ENCODE measurements at regions not wholly inside any gene's neighbourhood (a gene's known extent, or its start where the extent isn't known, plus 50 kb on each side); places are given as distances from the start of the nearest gene placed in this dataset.
A peak's percentile ranks its signal among the peaks of the same experiment; 100 is the strongest.

GRCh38 chr12:46674129-46674528, 151.7 kb downstream of the SLC38A4 start:
- no peaks in the 10 kb centered on the region for H3K27me3 ChIP-seq (ENCODE audit: control insufficient read depth in 2 of 2, insufficient read depth in 2 of 2, low read length in 2 of 2)
- H3K9ac ChIP-seq (ENCODE audit: low read depth in 1 of 2, low read length in 2 of 2): no peak overlapping the region
- no peaks in the 10 kb centered on the region for H3K4me1 ChIP-seq (ENCODE audit: control insufficient read depth in 2 of 2, insufficient read depth in 2 of 2, low read length in 2 of 2)
- no peak overlapping the region for H3K4me3 ChIP-seq (ENCODE audit: low read length in 2 of 2)
- H3K9me3 ChIP-seq (ENCODE audit: control insufficient read depth in 2 of 2, low read length in 2 of 2): no peaks in the 10 kb centered on the region
- H3K27ac ChIP-seq (ENCODE audit: low read depth in 2 of 2, low read length in 2 of 2): no peak overlapping the region
- H3K36me3 ChIP-seq (ENCODE audit: control insufficient read depth in 2 of 2, insufficient read depth in 2 of 2, low read length in 2 of 2): no peaks in the 10 kb centered on the region

GRCh38 chr12:46671102-46671501, 154.7 kb downstream of the SLC38A4 start:
- H3K4me3 ChIP-seq (ENCODE audit: low read length in 2 of 2): no peak overlapping the region
- no peak overlapping the region for H3K27ac ChIP-seq (ENCODE audit: low read depth in 2 of 2, low read length in 2 of 2)
- H3K36me3 ChIP-seq (ENCODE audit: control insufficient read depth in 2 of 2, insufficient read depth in 2 of 2, low read length in 2 of 2): no peaks in the 10 kb centered on the region

GRCh38 chr12:46670636-46671035, 155.2 kb downstream of the SLC38A4 start:
- Histone ChIP-seq H3K36me3 (ENCODE audit: control insufficient read depth in 2 of 2, insufficient read depth in 2 of 2, low read length in 2 of 2) (no peaks in the 10 kb centered on the region), H3K4me3 (ENCODE audit: low read length in 2 of 2) (no peak overlapping the region), H3K9me3 (ENCODE audit: control insufficient read depth in 2 of 2, low read length in 2 of 2) (no peaks in the 10 kb centered on the region), H3K4me1 (ENCODE audit: control insufficient read depth in 2 of 2, insufficient read depth in 2 of 2, low read length in 2 of 2) (no peaks in the 10 kb centered on the region), H3K27ac (ENCODE audit: low read depth in 2 of 2, low read length in 2 of 2) (no peak overlapping the region), H3K9ac (ENCODE audit: low read depth in 1 of 2, low read length in 2 of 2) (no peak overlapping the region), H3K27me3 (ENCODE audit: control insufficient read depth in 2 of 2, insufficient read depth in 2 of 2, low read length in 2 of 2) (no peaks in the 10 kb centered on the region)

More at GRCh38 chr12:46671102-46671501, 154.7 kb downstream of the SLC38A4 start:
- Histone ChIP-seq H3K9ac (ENCODE audit: low read depth in 1 of 2, low read length in 2 of 2) (no peak overlapping the region), H3K27me3 (ENCODE audit: control insufficient read depth in 2 of 2, insufficient read depth in 2 of 2, low read length in 2 of 2) (no peaks in the 10 kb centered on the region), H3K9me3 (ENCODE audit: control insufficient read depth in 2 of 2, low read length in 2 of 2) (no peaks in the 10 kb centered on the region), H3K4me1 (ENCODE audit: control insufficient read depth in 2 of 2, insufficient read depth in 2 of 2, low read length in 2 of 2) (no peaks in the 10 kb centered on the region)

- Histone ChIP-seq H3K27ac (ENCODE audit: low read depth in 2 of 2, low read length in 2 of 2) (no peak overlapping the region), H3K9ac (ENCODE audit: low read depth in 1 of 2, low read length in 2 of 2) (no peak overlapping the region), H3K36me3 (ENCODE audit: control insufficient read depth in 2 of 2, insufficient read depth in 2 of 2, low read length in 2 of 2) (no peaks in the 10 kb centered on the region), H3K9me3 (ENCODE audit: control insufficient read depth in 2 of 2, low read length in 2 of 2) (no peaks in the 10 kb centered on the region), H3K4me1 (ENCODE audit: control insufficient read depth in 2 of 2, insufficient read depth in 2 of 2, low read length in 2 of 2) (no peaks in the 10 kb centered on the region), H3K4me3 (ENCODE audit: low read length in 2 of 2) (no peak overlapping the region), H3K27me3 (ENCODE audit: control insufficient read depth in 2 of 2, insufficient read depth in 2 of 2, low read length in 2 of 2) (no peaks in the 10 kb centered on the region)
Observed at GRCh38 chr12:46669720-46670119, 156.1 kb downstream of the SLC38A4 start.

GRCh38 chr12:46667551-46667950, 158.2 kb downstream of the SLC38A4 start:
- H3K36me3 ChIP-seq (ENCODE audit: control insufficient read depth in 2 of 2, insufficient read depth in 2 of 2, low read length in 2 of 2): no peaks in the 10 kb centered on the region
- no peak overlapping the region for H3K9ac ChIP-seq (ENCODE audit: low read depth in 1 of 2, low read length in 2 of 2)
- no peaks in the 10 kb centered on the region for H3K27me3 ChIP-seq (ENCODE audit: control insufficient read depth in 2 of 2, insufficient read depth in 2 of 2, low read length in 2 of 2)

GRCh38 chr12:46664761-46665287, 161.0 kb downstream of the SLC38A4 start:
- Histone ChIP-seq H3K4me3 (ENCODE audit: low read length in 2 of 2) (no peak overlapping the region), H3K36me3 (ENCODE audit: control insufficient read depth in 2 of 2, insufficient read depth in 2 of 2, low read length in 2 of 2) (no peaks in the 10 kb centered on the region), H3K27me3 (ENCODE audit: control insufficient read depth in 2 of 2, insufficient read depth in 2 of 2, low read length in 2 of 2) (no peaks in the 10 kb centered on the region), H3K27ac (ENCODE audit: low read depth in 2 of 2, low read length in 2 of 2) (no peak overlapping the region), H3K4me1 (ENCODE audit: control insufficient read depth in 2 of 2, insufficient read depth in 2 of 2, low read length in 2 of 2) (no peaks in the 10 kb centered on the region), H3K9me3 (ENCODE audit: control insufficient read depth in 2 of 2, low read length in 2 of 2) (no peaks in the 10 kb centered on the region), H3K9ac (ENCODE audit: low read depth in 1 of 2, low read length in 2 of 2) (no peak overlapping the region)

More at GRCh38 chr12:46667551-46667950, 158.2 kb downstream of the SLC38A4 start:
- no peaks in the 10 kb centered on the region for H3K4me1 ChIP-seq (ENCODE audit: control insufficient read depth in 2 of 2, insufficient read depth in 2 of 2, low read length in 2 of 2)
- no peak overlapping the region for H3K4me3 ChIP-seq (ENCODE audit: low read length in 2 of 2)
- H3K27ac ChIP-seq (ENCODE audit: low read depth in 2 of 2, low read length in 2 of 2): no peak overlapping the region
- no peaks in the 10 kb centered on the region for H3K9me3 ChIP-seq (ENCODE audit: control insufficient read depth in 2 of 2, low read length in 2 of 2)

- no peak overlapping the region for H3K4me3 ChIP-seq (ENCODE audit: low read length in 2 of 2)
- no peaks in the 10 kb centered on the region for H3K27me3 ChIP-seq (ENCODE audit: control insufficient read depth in 2 of 2, insufficient read depth in 2 of 2, low read length in 2 of 2)
- H3K9me3 ChIP-seq (ENCODE audit: control insufficient read depth in 2 of 2, low read length in 2 of 2): no peaks in the 10 kb centered on the region
- no peak overlapping the region for H3K27ac ChIP-seq (ENCODE audit: low read depth in 2 of 2, low read length in 2 of 2)
- H3K4me1 ChIP-seq (ENCODE audit: control insufficient read depth in 2 of 2, insufficient read depth in 2 of 2, low read length in 2 of 2): no peaks in the 10 kb centered on the region
- no peak overlapping the region for H3K9ac ChIP-seq (ENCODE audit: low read depth in 1 of 2, low read length in 2 of 2)
- H3K36me3 ChIP-seq (ENCODE audit: control insufficient read depth in 2 of 2, insufficient read depth in 2 of 2, low read length in 2 of 2): no peaks in the 10 kb centered on the region
Observed at GRCh38 chr12:46663318-46663717, 162.5 kb downstream of the SLC38A4 start.

GRCh38 chr12:46661110-46661845, 164.5 kb downstream of the SLC38A4 start:
- Histone ChIP-seq H3K4me1 (ENCODE audit: control insufficient read depth in 2 of 2, insufficient read depth in 2 of 2, low read length in 2 of 2) (no peaks in the 10 kb centered on the region), H3K27me3 (ENCODE audit: control insufficient read depth in 2 of 2, insufficient read depth in 2 of 2, low read length in 2 of 2) (no peaks in the 10 kb centered on the region), H3K9me3 (ENCODE audit: control insufficient read depth in 2 of 2, low read length in 2 of 2) (no peaks in the 10 kb centered on the region), H3K9ac (ENCODE audit: low read depth in 1 of 2, low read length in 2 of 2) (no peak overlapping the region), H3K27ac (ENCODE audit: low read depth in 2 of 2, low read length in 2 of 2) (no peak overlapping the region), H3K4me3 (ENCODE audit: low read length in 2 of 2) (no peak overlapping the region), H3K36me3 (ENCODE audit: control insufficient read depth in 2 of 2, insufficient read depth in 2 of 2, low read length in 2 of 2) (no peaks in the 10 kb centered on the region)

GRCh38 chr12:46660719-46661109, 165.1 kb downstream of the SLC38A4 start:
- Histone ChIP-seq H3K9ac (ENCODE audit: low read depth in 1 of 2, low read length in 2 of 2) (no peak overlapping the region), H3K9me3 (ENCODE audit: control insufficient read depth in 2 of 2, low read length in 2 of 2) (no peaks in the 10 kb centered on the region), H3K36me3 (ENCODE audit: control insufficient read depth in 2 of 2, insufficient read depth in 2 of 2, low read length in 2 of 2) (no peaks in the 10 kb centered on the region), H3K27me3 (ENCODE audit: control insufficient read depth in 2 of 2, insufficient read depth in 2 of 2, low read length in 2 of 2) (no peaks in the 10 kb centered on the region), H3K27ac (ENCODE audit: low read depth in 2 of 2, low read length in 2 of 2) (peak overlapping the region in 1 of 2 donors; percentile 0), H3K4me1 (ENCODE audit: control insufficient read depth in 2 of 2, insufficient read depth in 2 of 2, low read length in 2 of 2) (no peaks in the 10 kb centered on the region), H3K4me3 (ENCODE audit: low read length in 2 of 2) (no peak overlapping the region)

- H3K27me3 ChIP-seq (ENCODE audit: control insufficient read depth in 2 of 2, insufficient read depth in 2 of 2, low read length in 2 of 2): no peaks in the 10 kb centered on the region
- no peaks in the 10 kb centered on the region for H3K4me1 ChIP-seq (ENCODE audit: control insufficient read depth in 2 of 2, insufficient read depth in 2 of 2, low read length in 2 of 2)
- peak overlapping the region; percentile 0 to 18 for H3K27ac ChIP-seq (ENCODE audit: low read depth in 2 of 2, low read length in 2 of 2)
- no peaks in the 10 kb centered on the region for H3K9me3 ChIP-seq (ENCODE audit: control insufficient read depth in 2 of 2, low read length in 2 of 2)
- no peaks in the 10 kb centered on the region for H3K36me3 ChIP-seq (ENCODE audit: control insufficient read depth in 2 of 2, insufficient read depth in 2 of 2, low read length in 2 of 2)
- no peak overlapping the region for H3K9ac ChIP-seq (ENCODE audit: low read depth in 1 of 2, low read length in 2 of 2)
- no peak overlapping the region for H3K4me3 ChIP-seq (ENCODE audit: low read length in 2 of 2)
Observed at GRCh38 chr12:46660276-46660675, 165.5 kb downstream of the SLC38A4 start.

All from mucosa of rectum (tissue), 2 donors.